ENCODE measurements at regions not wholly inside any gene's neighbourhood (a gene's known extent, or its start where the extent isn't known, plus 50 kb on each side); places are given as distances from the start of the nearest gene placed in this dataset.
A peak's percentile ranks its signal among the peaks of the same experiment; 100 is the strongest.
"Not testable (repeated sequence)": the region's sequence is repeated elsewhere in the genome, so short reads cannot be mapped to it uniquely, and the experiment has no call there.

DNA sequence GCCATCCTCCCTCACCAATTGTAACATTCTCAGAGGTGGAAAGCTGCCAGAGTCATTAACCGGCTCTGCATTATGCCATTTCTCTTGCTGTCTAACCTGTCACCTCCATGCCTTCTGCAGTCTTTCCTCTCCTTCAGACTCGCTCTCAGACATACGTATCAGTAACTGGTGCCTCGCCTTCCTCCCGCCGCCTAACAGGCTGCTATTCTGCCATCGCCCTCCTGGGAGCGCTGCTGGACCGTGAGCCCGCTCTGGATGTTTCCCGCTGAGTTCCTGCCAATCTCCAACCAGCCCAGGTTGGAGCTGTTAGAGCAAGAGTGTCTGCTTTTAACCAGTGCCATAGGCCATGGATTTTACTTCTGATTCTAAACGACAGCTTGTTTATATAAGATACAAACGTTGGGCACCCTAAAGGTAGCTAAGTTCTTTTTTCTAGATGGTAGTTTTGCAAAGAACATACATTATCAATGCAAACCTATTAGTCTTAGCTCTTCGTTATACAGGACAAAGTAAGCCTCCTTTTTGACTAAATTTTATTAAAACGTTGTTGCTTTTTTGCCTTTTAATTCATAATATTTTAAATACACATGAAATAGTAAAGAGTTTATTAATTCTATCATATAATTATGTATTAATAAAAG lies 59.5 kb upstream of the NEIL3 start:
- DNase-seq, result peak; percentile 63

DNA sequence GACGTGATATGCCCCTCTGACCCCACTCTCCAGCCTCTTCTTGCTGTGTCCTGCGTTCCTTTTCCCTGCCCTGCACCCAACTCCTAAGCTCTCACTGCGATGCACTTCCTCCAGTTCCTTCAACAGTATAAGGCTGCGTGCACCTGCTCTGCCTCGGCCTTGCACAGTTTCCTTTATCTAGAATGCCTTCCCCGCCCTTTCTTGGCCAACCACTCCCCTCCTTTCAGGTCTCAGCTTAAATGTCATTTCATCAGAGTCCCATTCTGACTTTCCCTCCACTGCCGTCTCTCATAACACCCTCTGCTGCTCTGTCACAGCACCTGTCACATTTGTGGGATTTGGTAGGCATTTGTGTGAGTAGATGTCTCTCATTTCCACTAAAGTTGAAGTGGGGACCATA lies 58.4 kb upstream of the NEIL3 start:
- DNase-seq, result no peak

GRCh38 chr4:177255359-177255758 lies 54.3 kb upstream of the NEIL3 start:
- DNase-seq, result no peak

DNA sequence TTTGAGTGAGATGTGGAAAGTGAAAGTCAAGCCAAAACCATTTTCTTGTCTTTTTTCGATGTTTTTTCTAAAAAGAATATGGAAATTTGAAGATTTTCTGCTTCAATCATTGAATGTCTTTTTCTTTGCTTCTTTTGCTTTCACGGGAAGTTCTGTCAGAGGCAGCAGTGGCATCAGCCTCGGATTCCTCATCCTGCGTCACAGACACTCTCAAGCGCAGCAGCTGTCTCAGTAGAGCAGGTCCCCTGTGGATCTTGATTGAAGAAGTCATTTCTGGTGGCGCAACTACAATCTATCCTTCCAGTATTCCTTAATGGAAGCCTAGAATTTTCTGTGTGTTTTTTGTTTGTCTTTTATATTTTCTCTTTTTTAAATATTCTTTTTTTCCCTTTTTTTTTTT lies 52.7 kb upstream of the NEIL3 start:
- DNase-seq, result no peak

GRCh38 chr4:177259466-177259865 lies 50.2 kb upstream of the NEIL3 start:
- not testable (repeated sequence) for DNase-seq
